ENCODE measurements at regions not wholly inside any gene's neighbourhood (a gene's known extent, or its start where the extent isn't known, plus 50 kb on each side); places are given as distances from the start of the nearest gene placed in this dataset.

GRCh38 chr4:129429581-129430320, 333.8 kb downstream of the C4orf33 start:
- no peak for DNase-seq

DNA sequence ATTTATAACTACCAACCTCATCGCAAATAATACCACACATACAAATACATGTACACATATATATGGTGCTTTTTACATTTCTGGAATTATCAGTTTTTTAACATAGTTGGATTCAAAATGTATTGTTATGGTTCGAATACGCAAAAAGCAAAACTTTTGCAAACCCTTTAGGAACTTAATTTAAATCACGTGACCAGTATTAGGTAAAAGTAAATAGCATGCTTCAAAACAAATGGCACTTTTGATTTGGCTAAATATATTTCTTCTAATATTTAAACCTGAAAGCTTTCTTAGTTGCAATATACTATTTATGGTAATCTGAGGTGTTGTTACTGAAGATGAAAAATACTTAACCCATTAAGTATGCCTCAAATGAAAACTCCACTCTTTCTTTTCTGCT, 341.4 kb downstream of the C4orf33 start:
- no peak for DNase-seq

- DNase-seq = no peak
Observed at GRCh38 chr4:129438456-129438981, 342.6 kb downstream of the C4orf33 start.

- no peak for DNase-seq
Observed at GRCh38 chr4:129446074-129446473, 350.1 kb downstream of the C4orf33 start.

- no peak for DNase-seq
Observed at GRCh38 chr4:129453524-129454200, 357.7 kb downstream of the C4orf33 start.

GRCh38 chr4:129455482-129455881, 359.5 kb downstream of the C4orf33 start:
- no peak for DNase-seq

GRCh38 chr4:129468624-129469023, 372.7 kb downstream of the C4orf33 start:
- DNase-seq = no peak

DNA sequence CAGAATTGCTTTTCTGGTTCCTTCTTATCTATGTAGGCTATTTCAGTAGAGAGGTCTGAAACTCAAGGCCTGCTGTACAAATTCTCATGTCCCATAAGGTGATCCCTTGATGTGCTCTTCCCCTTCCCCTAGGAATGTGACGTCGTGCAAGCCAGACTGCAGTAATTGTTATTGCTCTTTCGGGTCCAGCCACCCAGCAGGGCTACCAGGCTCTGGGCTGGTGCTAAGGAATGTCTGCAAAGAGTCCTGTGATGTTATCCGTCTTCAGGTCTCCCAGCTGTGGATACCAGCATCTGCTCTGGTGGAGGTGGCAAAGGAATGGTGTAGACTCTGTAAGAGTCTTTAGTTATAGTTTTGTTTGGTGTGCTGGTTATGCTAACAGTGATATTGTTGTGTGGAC, 378.7 kb downstream of the C4orf33 start:
- DNase-seq = no peak

- no peak for DNase-seq
Observed at GRCh38 chr4:129481107-129481506, 385.2 kb downstream of the C4orf33 start.

DNA sequence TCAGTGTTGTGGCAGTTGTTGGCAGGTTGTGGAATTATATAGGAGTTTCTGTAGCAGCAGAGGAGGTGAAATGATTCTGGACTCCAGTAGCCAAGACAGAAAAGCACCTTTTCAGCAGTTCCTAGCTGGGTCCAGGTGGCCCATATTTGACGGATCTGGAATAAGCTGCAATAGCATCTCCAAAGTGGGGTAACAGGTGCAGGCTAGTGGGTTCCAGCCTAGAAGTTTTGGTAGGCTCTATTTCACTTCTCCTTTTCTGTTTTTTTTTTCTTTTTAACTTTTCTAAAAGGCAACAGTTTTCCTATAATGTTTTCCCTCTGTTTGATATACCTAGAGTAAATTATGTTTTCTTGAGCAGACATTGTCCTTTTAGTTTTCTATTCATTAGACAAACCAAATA, 392.5 kb downstream of the C4orf33 start:
- no peak for DNase-seq

DNA sequence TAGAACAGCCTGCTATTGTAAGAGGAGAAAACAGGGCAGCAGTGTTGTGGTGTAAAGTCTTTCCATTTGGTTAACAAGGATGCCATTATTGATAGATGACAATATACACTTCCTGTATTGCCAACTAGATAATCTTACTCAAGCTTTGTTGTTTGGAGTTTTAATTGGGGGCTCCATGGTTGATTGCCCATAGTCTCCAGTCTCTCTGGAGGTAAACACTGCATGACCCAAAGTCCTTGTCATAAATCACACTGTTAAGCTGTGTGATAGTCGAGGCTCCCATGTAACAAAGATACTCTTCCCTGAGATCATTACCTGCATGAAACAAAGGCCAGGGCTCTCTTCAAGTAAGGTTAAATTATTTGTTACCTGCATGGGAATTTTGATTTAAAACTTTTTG, 394.6 kb downstream of the C4orf33 start:
- DNase-seq = no peak

DNA sequence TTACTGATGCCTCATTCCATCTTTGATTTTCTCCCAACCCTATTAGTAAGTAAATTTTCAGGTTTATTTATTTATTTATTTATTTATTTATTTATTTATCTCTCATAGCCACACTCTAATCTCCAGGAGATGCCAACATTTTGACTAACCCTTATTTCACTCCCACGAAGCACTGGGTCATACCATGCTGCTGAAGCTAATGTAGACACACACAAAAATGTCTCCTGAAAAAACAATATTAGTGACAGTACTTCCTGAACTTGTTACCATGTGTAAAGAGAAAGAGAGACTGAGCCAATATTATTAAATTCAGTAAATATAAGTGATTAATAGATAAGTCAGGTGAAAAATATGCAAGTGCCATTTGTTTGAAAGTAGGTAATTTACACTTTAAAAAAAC, 402.7 kb downstream of the C4orf33 start:
- no peak for DNase-seq

- DNase-seq = no peak
Observed at GRCh38 chr4:129514852-129515251, 418.9 kb downstream of the C4orf33 start.

- DNase-seq = no peak
Observed at GRCh38 chr4:129515356-129515755, 419.4 kb downstream of the C4orf33 start.

- DNase-seq = no peak
Observed at GRCh38 chr4:129526812-129527211, 430.9 kb downstream of the C4orf33 start.

GRCh38 chr4:129531253-129531652, 435.3 kb downstream of the C4orf33 start:
- DNase-seq = no peak

- DNase-seq = no peak
Observed at GRCh38 chr4:129532573-129532972, 436.6 kb downstream of the C4orf33 start.

DNA sequence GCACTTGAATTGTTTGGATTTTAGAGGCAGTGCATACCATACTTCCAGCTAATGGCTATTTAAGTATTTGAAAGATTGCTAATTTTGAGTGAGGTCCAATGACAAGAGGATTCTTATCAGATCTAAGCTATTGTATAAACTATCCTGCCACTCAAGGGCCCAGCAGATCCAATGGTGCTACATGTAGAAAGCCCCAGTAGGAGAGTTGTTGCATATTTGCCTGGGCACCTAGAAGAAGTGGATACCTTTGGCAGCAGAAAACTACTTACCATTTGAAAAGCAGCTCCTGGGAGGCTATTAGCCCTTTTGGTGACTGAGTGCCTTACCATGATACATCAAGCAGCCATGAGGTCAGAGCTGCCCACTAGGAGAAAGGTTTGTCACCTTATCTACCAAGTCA, 447.3 kb downstream of the C4orf33 start:
- no peak for DNase-seq

- DNase-seq = no peak
Observed at GRCh38 chr4:129545599-129546278, 449.8 kb downstream of the C4orf33 start.

GRCh38 chr4:129546531-129546930, 450.6 kb downstream of the C4orf33 start:
- no peak for DNase-seq

DNA sequence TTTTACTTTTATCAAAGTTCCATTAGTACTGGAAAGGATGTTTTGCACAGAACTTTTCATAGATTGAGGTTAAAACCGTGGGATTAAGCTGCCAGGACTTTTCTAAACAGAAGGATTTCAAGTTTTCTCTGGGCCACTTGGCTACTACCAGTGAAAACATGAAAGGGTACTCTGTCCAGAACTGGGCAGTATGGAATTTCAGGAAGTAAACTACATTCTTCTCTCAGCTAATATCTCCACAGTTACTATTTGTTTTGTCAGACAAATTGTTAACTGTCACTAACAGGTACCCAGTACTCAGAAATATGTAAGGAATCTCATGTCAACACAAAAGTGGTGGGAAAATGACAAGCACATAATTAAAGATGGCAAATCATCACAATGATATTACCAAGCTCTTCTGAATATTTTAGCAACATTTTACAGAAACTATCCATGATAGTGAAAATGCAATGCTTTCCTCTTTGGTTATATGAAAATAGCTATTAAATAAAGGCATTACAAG, 454.4 kb downstream of the C4orf33 start:
- DNase-seq = no peak

DNA sequence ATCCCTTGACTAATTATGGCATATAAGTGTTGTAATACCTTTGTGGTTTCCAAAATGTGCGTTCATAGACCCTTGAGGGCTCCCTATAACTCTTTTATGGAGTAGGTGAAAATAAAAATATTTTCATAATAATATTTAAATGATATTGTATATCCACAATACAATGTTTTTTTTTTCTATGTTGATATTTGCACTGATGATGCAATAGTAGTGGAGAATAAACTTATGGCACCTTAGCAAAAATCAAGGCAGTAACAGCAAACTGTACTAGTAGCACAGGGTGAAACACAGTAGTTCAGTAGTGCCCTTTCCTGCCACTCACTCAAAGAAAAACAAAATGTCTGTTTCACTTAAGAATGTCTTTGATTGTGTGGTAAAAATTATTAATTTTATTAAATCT, 465.3 kb downstream of the C4orf33 start:
- DNase-seq = no peak

GRCh38 chr4:129561886-129562671, 466.1 kb downstream of the C4orf33 start:
- DNase-seq = no peak
